Ovary (tissue), 7 donors: ENCODE measurements at regions not wholly inside any gene's neighbourhood (a gene's known extent, or its start where the extent isn't known, plus 50 kb on each side); places are given as distances from the start of the nearest gene placed in this dataset.
"Not testable (repeated sequence)": the region's sequence is repeated elsewhere in the genome, so short reads cannot be mapped to it uniquely, and the experiment has no call there.

Experiments used
- DNase-seq, 5 donors: peaks; one replicate each; pipeline ENCODE4 v3.0.0-alpha.2; 2019 to 2020
- H3K27ac ChIP-seq, 2 donors: fragments of 200-600 bp; one replicate each; pipeline versions ENCODE4 v1.5.1 to v1.8.0; 2019 to 2022
- H3K27me3 ChIP-seq: fragments of 200-600 bp; one replicate; pipeline ENCODE4 v1.8.0; 2022
- H3K36me3 ChIP-seq: fragments of 200-600 bp; sonication (generic); one replicate; pipeline ENCODE4 v1.5.1; 2019
- H3K4me1 ChIP-seq: one replicate; pipeline ENCODE4 v1.8.1; 2013; ENCODE audit warnings: mild to moderate bottlenecking, moderate library complexity; ENCODE audit not compliant: insufficient read depth
- H3K4me3 ChIP-seq: fragments of 200-600 bp; sonication (generic); one replicate; pipeline ENCODE4 v1.5.1; 2017
- H3K9me3 ChIP-seq, 2 donors: fragments of 200-600 bp in 1 of 2; sonication (generic) in 1 of 2; one replicate each; pipeline versions ENCODE4 v1.5.1 to v1.8.1; 2013 to 2019; ENCODE audit warnings: mild to moderate bottlenecking in 1 of 2, moderate library complexity in 1 of 2
- EP300 ChIP-seq: sonication (generic); formaldehyde crosslinking; IDR thresholded peaks from one replicate; pipeline ENCODE4 v1.6.1; 2017; ENCODE audit warnings: antibody characterized with exemption
- POLR2A ChIP-seq: fragments of 450-650 bp; IDR thresholded peaks from one replicate; pipeline ENCODE4 v1.6.1; 2017; ENCODE audit warnings: antibody characterized with exemption, mild to moderate bottlenecking, moderate library complexity
- WGBS, 3 donors: extraction: QIAGEN DNeasy Blood & Tissue Kit in 1 of 3; methylation state at CpG; one replicate each; pipeline versions ENCODE4 v1.1.5 to v1.1.7; 2013 to 2017; 5-methylcytosine and 5-hydroxymethylcytosine counted together
- intact Hi-C, 4 donors: fragments of 100-400 bp; cut with DNase I; formaldehyde crosslinking; loops; one replicate each; pipeline versions ENCODE4 v1.11.0 to v1.15.1; 2022 to 2023
- TF ChIP-seq, protein P1 (sequence below), 3 donors: fragments of 450-650 bp in 2 of 3; fragments of 200-600 bp in 1 of 3; IDR thresholded peaks; one replicate each; pipeline versions ENCODE4 v1.5.1 to v1.8.0; 2016 to 2022; ENCODE audit warnings: antibody characterized with exemption in 3 of 3, mild to moderate bottlenecking in 1 of 3
- donor health status: DM: no; HTN: no; CAD: no; lungs with moderate emphysema.
- donor health status: DM: no; HTN: no; CAD: no.
- donor health status: Bipolar disorder and iron deficiency.
- donor health status: DM: no; HTN: no; CAD: no.
- donor health status: DM: yes; HTN: yes; CAD: no.

DNA sequence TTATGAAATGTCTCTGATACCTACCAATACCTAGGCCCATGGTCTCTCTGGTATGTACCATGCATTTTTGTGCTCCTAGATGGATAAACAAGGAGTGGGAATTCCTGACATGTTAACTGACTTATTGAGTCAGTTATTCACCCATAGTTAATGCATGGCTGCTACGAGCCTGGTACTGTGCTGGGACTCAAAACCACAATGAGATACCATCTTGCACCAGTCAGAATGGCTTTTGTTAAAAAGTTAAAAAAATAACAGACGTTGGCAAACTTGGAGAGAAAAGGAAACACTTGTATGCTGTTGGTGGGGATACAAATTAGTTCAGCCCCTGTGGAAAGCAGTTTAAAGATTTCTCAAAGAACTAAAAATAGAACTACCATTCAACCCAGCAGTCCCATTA lies 293.8 kb downstream of the OSTF1 start:
- no peak for TF ChIP-seq POLR2A
- TF ChIP-seq, protein P1, sequence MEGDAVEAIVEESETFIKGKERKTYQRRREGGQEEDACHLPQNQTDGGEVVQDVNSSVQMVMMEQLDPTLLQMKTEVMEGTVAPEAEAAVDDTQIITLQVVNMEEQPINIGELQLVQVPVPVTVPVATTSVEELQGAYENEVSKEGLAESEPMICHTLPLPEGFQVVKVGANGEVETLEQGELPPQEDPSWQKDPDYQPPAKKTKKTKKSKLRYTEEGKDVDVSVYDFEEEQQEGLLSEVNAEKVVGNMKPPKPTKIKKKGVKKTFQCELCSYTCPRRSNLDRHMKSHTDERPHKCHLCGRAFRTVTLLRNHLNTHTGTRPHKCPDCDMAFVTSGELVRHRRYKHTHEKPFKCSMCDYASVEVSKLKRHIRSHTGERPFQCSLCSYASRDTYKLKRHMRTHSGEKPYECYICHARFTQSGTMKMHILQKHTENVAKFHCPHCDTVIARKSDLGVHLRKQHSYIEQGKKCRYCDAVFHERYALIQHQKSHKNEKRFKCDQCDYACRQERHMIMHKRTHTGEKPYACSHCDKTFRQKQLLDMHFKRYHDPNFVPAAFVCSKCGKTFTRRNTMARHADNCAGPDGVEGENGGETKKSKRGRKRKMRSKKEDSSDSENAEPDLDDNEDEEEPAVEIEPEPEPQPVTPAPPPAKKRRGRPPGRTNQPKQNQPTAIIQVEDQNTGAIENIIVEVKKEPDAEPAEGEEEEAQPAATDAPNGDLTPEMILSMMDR (IDR thresholded peaks at IDR 0.05) = no peak
- no peak for TF ChIP-seq EP300
- H3K36me3 ChIP-seq = no peaks in the 10 kb centered on the region
- WGBS, 3 donors = 78 to 86% (median 81%) methylated on average over 2 of the region's 2 CpGs
- DNase-seq = no peak
- H3K27me3 ChIP-seq = no peaks in the 10 kb centered on the region
- H3K9me3 ChIP-seq = peaks cover 0 to 4% of the 10 kb centered on the region in 2 donors
- intact Hi-C loops = no loop called here
- no peak overlapping the region for H3K27ac ChIP-seq
- no peak overlapping the region for H3K4me3 ChIP-seq
- peaks cover 2% of the 10 kb centered on the region for H3K4me1 ChIP-seq

DNA sequence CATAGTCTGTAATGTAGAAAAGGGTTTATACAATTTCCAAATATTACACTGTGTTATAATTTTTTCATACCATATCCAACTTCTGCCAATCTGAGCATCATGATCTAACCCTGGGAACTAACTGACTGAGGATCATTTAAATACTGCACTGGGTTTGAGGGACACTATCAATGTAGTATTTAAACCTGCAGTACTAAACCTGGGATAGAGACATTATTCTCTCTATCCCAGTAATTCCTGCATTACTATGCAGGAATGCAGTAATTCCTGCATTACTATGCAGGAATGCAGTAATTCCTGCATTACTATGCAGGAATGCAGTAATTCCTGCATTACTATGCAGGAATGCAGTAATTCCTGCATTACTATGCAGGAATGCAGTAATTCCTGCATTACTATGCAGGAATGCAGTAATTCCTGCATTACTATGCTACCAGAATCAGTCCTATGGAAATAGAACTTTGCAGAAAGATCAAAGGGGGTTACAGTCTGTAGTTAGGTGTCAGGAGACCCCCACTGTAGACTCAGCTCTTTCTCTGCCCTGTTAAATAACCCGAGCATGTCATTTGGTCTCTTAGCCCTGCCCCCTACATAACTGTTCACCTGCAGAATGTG lies 295.2 kb downstream of the OSTF1 start:
- H3K27me3 ChIP-seq, H3K9me3 ChIP-seq, H3K4me1 ChIP-seq, H3K36me3 ChIP-seq, intact Hi-C loops, H3K27ac ChIP-seq, H3K4me3 ChIP-seq, DNase-seq: not testable (repeated sequence)
- WGBS, 3 donors = 88 to 100% (median 96%) methylated on average over 1 of the region's 1 CpG

DNA sequence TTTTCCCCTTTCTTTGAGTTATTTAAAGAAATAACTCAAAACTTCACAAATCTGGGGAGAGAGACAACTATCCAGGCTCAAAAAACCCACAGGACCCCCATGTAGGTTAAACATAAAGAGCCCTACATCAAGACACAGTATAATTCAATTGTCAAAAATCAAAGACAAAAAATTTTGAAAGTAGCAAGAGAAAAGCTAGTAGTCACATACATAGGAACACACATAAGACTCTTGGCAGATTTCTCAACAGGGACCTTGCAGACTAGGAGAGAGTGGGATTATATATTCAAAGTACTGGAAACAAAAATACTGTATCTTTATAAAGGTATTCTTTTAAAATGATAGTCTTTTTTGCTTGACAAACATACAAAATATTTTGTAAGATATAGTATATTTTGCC lies 296.9 kb downstream of the OSTF1 start:
- Histone ChIP-seq H3K4me3 (no peak overlapping the region), H3K27ac (no peak overlapping the region), H3K27me3 (no peaks in the 10 kb centered on the region), H3K36me3 (no peaks in the 10 kb centered on the region), H3K9me3 (peaks cover 0 to 4% of the 10 kb centered on the region in 2 donors), H3K4me1 (no peaks in the 10 kb centered on the region)
- intact Hi-C loops = no loop called here
- DNase-seq = no peak
- TF ChIP-seq EP300 = no peak
- TF ChIP-seq POLR2A = no peak
- TF ChIP-seq, protein P1 (IDR thresholded peaks at IDR 0.05) = no peak

DNA sequence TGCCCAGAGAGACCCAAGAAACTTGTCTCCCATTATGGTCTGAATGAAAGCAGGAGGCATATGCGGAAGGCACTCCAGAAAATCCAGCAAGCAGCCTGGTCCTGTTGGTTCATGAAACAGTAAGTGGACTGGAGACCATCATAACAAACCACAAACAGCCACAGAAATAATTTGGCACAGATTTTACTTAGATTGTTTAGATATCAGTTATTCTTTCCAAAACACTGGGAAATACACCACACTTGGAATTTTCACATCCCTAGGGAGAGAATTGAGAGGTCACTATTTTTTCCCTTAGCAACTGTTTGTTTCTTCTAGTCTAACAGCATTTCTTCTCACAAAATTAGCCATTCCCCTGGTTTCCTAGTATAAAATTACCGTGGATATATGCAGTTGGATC lies 300.8 kb downstream of the OSTF1 start:
- Histone ChIP-seq H3K36me3 (no peaks in the 10 kb centered on the region), H3K27me3 (no peaks in the 10 kb centered on the region), H3K4me1 (no peaks in the 10 kb centered on the region), H3K9me3 (peaks cover 0 to 4% of the 10 kb centered on the region in 2 donors), H3K27ac (no peak overlapping the region), H3K4me3 (no peak overlapping the region)
- 80 to 89% (median 84%) methylated on average over 2 of the region's 2 CpGs for WGBS, 3 donors
- no peak for DNase-seq
- intact Hi-C loops = no loop called here
- TF ChIP-seq POLR2A (no peak), EP300 (no peak)
- TF ChIP-seq, protein P1 (IDR thresholded peaks at IDR 0.05) = no peak

DNA sequence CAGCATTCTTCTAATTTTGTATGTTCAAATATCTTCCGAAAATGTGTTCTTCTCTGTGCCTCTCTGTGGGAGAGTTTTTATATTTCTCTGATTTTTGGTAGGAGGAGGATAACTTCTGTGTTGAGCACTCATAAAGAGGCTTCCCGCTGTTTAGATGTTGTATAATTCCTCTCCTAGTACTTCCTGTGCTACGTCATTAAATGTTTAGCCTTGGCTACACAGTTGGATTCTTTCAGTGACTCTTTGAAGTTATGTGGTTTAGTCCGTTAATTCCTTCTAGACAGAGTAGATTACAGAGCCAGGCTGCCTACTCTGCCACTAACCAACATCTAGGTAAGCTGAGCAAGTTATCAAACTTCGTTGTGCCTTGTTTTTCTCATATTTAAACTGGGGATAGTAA lies 302.6 kb downstream of the OSTF1 start:
- TF ChIP-seq POLR2A (no peak), EP300 (no peak)
- TF ChIP-seq, protein P1 (IDR thresholded peaks at IDR 0.05) = no peak
- Histone ChIP-seq H3K27me3 (no peaks in the 10 kb centered on the region), H3K27ac (no peak overlapping the region), H3K9me3 (no peaks in the 10 kb centered on the region), H3K36me3 (no peaks in the 10 kb centered on the region), H3K4me1 (no peaks in the 10 kb centered on the region), H3K4me3 (no peak overlapping the region)
- no peak for DNase-seq
- WGBS, 3 donors = 64 to 75% (median 70%) methylated on average over 5 of the region's 5 CpGs
- intact Hi-C loops = no loop called here
